DND-41 (cell line): ENCODE measurements at regions not wholly inside any gene's neighbourhood (a gene's known extent, or its start where the extent isn't known, plus 50 kb on each side); places are given as distances from the start of the nearest gene placed in this dataset.

Experiments
- ATAC-seq: fragments of 200-7000 bp; cut with Tn5 transposase; 3 replicates; pipeline ENCODE4 v1.9.1; 2021; ENCODE audit warnings: low read depth; ENCODE audit not compliant: insufficient read depth
- DNase-seq: peaks from one replicate; pipeline ENCODE4 v3.0.0-alpha.2; 2020
- H2AFZ ChIP-seq: 2 replicates; pipeline ENCODE4 v1.6.0; 2012; ENCODE audit warnings: low read depth, low read length
- H3K27ac ChIP-seq: 2 replicates; pipeline ENCODE4 v1.5.1; 2012; ENCODE audit warnings: low read length, inconsistent platforms
- H3K27me3 ChIP-seq: fragments of 200-600 bp; sonication (generic); 2 replicates; pipeline ENCODE4 v1.6.0; 2012; ENCODE audit warnings: low read length, mild to moderate bottlenecking, inconsistent platforms; ENCODE audit not compliant: insufficient read depth, poor library complexity
- H3K36me3 ChIP-seq: 2 replicates; pipeline ENCODE4 v1.5.1; 2012; ENCODE audit warnings: low read length, inconsistent platforms; ENCODE audit not compliant: insufficient read depth
- H3K4me1 ChIP-seq: 2 replicates; pipeline ENCODE4 v1.5.1; 2012; ENCODE audit warnings: mild to moderate bottlenecking, low read length; ENCODE audit not compliant: insufficient read depth
- H3K4me2 ChIP-seq: 2 replicates; pipeline ENCODE4 v1.6.0; 2012; ENCODE audit warnings: mild to moderate bottlenecking, moderate library complexity, low read length, inconsistent platforms; ENCODE audit not compliant: insufficient read depth
- H3K4me3 ChIP-seq, 2 experiments: fragments of 200-600 bp in 1 of 2; shearing (Covaris generic) in 1 of 2; 2 replicates each; pipeline ENCODE4 v1.5.1; 2012 to 2016; ENCODE audit warnings: inconsistent platforms in 2 of 2, low read length in 2 of 2, mild to moderate bottlenecking in 2 of 2, low read depth in 1 of 2, moderate library complexity in 1 of 2
- H3K79me2 ChIP-seq: 2 replicates; pipeline ENCODE4 v1.6.0; 2012; ENCODE audit warnings: low read length, inconsistent platforms; ENCODE audit not compliant: insufficient read depth
- H3K9ac ChIP-seq: 2 replicates; pipeline ENCODE4 v1.6.0; 2012; ENCODE audit warnings: low read depth, mild to moderate bottlenecking, inconsistent platforms, low read length, moderate library complexity
- H3K9me3 ChIP-seq: 2 replicates; pipeline ENCODE4 v1.5.1; 2012; ENCODE audit warnings: low read length, moderate library complexity, mild to moderate bottlenecking, inconsistent platforms; ENCODE audit not compliant: insufficient read depth, severe bottlenecking
- H4K20me1 ChIP-seq: 2 replicates; pipeline ENCODE4 v1.6.0; 2012; ENCODE audit warnings: low read length; ENCODE audit not compliant: insufficient read depth
- CTCF ChIP-seq: IDR thresholded peaks from 2 replicates; pipeline ENCODE4 v1.5.1; 2012; ENCODE audit warnings: borderline replicate concordance, low read length, moderate library complexity, mild to moderate bottlenecking; ENCODE audit not compliant: poor library complexity, severe bottlenecking; ENCODE audit errors: extremely low read depth
- EZH2 ChIP-seq: IDR thresholded peaks from 3 replicates; pipeline ENCODE4 v1.6.1; 2012; ENCODE audit warnings: borderline replicate concordance, low read depth, mild to moderate bottlenecking, moderate library complexity, low read length, inconsistent platforms; ENCODE audit not compliant: severe bottlenecking

GRCh38 chr4:81580346-81580993 is 108.8 kb upstream of the RASGEF1B start:
- Histone ChIP-seq H3K27me3 (no peaks in the 10 kb centered on the region), H3K4me1 (no peaks in the 10 kb centered on the region), H4K20me1 (no peaks in the 10 kb centered on the region), H3K79me2 (no peaks in the 10 kb centered on the region), H3K27ac (no peak overlapping the region), H3K9ac (no peak overlapping the region), H3K36me3 (no peaks in the 10 kb centered on the region), H2AFZ (no peak overlapping the region), H3K4me2 (no peak overlapping the region), H3K4me3 (no peak overlapping the region), H3K9me3 (no peaks in the 10 kb centered on the region)
- no peak for DNase-seq
- TF ChIP-seq EZH2 (no peak), CTCF (no peak)
- 0 out of 3 replicates have a peak, but pooled peaks have one; percentile 14 for ATAC-seq

- Histone ChIP-seq H3K4me1 (no peaks in the 10 kb centered on the region), H3K27me3 (no peaks in the 10 kb centered on the region), H3K9me3 (no peaks in the 10 kb centered on the region), H3K36me3 (no peaks in the 10 kb centered on the region), H3K79me2 (no peaks in the 10 kb centered on the region), H3K27ac (no peak overlapping the region), H3K9ac (no peak overlapping the region), H2AFZ (no peak overlapping the region), H3K4me3 (no peak overlapping the region), H3K4me2 (no peak overlapping the region), H4K20me1 (no peaks in the 10 kb centered on the region)
- ATAC-seq (no peak), DNase-seq (no peak)
- TF ChIP-seq EZH2, result no peak
- no peak for TF ChIP-seq CTCF
Observed at GRCh38 chr4:81577392-81577791, 105.7 kb upstream of the RASGEF1B start.

- Histone ChIP-seq H3K36me3 (no peaks in the 10 kb centered on the region), H3K9ac (no peak overlapping the region), H3K9me3 (no peaks in the 10 kb centered on the region), H3K27me3 (no peaks in the 10 kb centered on the region), H3K27ac (no peak overlapping the region), H4K20me1 (no peaks in the 10 kb centered on the region), H3K4me1 (no peaks in the 10 kb centered on the region), H3K79me2 (no peaks in the 10 kb centered on the region), H3K4me3 (no peak overlapping the region), H2AFZ (no peak overlapping the region), H3K4me2 (no peak overlapping the region)
- TF ChIP-seq CTCF, result no peak
- no peak for TF ChIP-seq EZH2
- DNase-seq (no peak), ATAC-seq (no peak)
Observed at GRCh38 chr4:81574991-81575390, 103.3 kb upstream of the RASGEF1B start.
